Stromal cell of bone marrow (primary cell): ENCODE measurements at regions not wholly inside any gene's neighbourhood (a gene's known extent, or its start where the extent isn't known, plus 50 kb on each side); places are given as distances from the start of the nearest gene placed in this dataset.
"Not testable (repeated sequence)": the region's sequence is repeated elsewhere in the genome, so short reads cannot be mapped to it uniquely, and the experiment has no call there.

ENCODE experiments used
- DNase-seq: peaks from one replicate; pipeline ENCODE4 v3.0.0-alpha.2; 2012; ENCODE audit warnings: low read depth

DNA sequence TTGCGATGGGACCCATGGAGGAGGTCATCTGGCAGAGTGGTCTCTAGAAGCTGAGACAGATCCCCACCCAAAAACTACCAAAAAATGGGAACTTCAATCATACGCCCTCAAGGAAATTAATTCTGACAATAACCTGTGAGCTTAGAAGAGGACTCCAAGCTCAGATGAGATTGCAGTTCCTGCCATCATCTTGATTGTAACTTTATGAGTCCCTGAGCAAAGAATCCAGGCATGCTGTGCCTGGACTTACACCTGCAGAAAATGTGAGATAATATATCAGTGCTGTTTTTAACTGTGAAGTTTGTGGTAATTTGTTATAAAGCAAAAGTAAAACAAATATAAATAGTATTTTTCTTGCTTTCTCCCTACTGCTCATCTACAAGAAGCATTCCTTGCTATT is 299.6 kb upstream of the MBL2 start:
- no peak for DNase-seq

DNA sequence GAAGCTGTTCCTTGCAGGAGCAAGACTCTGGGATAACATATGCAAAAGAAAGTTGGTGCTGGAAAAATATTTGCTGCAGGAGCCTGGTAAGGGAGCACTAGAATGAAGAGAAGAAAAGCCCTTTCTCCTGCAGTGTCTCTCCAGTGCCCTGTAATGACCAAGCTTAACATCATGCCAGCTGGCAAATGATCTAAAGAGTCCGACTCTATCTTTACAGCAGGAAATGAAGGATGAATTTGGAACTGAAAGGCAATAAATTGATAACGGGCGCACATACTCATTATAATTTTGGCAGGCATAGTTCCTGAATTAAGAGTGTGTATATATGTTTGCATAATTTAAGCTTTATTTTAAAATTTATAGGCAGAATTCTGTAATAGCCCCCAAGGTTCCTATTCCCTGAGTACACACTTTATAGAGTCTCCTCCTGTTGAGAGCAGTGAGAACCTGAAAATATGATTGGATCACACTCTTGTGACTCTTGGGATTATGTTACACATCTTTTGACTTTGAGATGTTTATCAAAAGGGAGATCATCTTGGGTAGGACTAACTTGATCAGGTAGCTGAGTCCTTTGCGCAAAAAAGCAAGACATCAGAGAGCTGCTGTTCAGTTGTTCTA is 299.0 kb upstream of the MBL2 start:
- no peak for DNase-seq

DNA sequence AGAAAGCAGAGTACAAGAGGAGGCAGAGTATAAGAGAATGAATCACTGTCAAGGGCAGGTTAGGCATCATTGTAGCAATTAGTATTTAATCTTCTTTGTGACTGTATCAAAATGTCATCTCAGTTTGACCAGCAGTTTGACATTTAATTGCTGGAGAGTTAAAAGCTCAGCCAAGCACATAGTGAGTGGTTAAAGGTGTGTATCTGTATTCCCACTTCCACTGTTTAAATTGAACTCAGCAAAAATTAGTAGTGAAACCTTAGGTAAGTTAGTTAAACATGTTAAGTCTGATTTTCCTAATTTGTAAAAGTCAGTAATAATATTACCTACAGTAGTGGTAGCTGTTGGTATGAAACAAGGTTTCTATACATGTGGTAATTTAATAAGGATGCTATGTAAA is 296.4 kb upstream of the MBL2 start:
- DNase-seq, result no peak

DNA sequence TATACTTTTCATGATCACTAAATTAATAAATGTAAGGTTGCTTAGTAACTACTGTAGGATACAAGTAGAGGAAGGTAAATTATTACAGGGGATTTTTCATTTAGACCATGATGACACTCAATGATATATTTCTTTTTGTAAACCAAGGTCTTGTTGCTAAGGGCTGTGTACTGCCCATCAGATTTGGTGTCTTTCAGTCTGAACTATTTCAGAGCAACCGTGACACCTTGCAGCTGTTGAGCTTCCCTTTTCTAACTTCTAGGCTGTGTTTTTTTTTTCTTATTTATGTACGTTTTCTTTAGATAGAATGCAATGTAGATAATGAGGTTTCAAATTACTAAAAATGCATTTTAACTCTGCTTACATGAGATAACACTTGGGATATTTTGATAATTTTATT is 292.0 kb upstream of the MBL2 start:
- no peak for DNase-seq

DNA sequence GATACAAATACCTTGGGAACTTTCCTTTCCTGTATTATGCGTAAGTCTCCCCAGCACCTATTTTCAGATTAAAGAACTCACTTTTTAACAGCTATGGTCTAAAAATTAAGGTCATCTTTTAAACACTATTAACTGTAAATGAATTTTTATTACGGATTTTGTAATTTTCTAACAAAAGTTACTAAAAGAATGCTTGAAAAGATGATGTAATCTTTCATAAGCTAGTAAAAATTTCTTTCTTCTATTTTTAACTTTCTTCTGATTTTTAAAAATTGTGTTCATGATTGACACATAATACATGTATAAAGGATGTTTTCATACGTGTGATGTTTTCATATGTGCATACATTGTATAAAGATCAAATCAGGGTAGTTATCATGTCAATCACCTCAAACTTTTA is 291.2 kb upstream of the MBL2 start:
- DNase-seq, result no peak

DNA sequence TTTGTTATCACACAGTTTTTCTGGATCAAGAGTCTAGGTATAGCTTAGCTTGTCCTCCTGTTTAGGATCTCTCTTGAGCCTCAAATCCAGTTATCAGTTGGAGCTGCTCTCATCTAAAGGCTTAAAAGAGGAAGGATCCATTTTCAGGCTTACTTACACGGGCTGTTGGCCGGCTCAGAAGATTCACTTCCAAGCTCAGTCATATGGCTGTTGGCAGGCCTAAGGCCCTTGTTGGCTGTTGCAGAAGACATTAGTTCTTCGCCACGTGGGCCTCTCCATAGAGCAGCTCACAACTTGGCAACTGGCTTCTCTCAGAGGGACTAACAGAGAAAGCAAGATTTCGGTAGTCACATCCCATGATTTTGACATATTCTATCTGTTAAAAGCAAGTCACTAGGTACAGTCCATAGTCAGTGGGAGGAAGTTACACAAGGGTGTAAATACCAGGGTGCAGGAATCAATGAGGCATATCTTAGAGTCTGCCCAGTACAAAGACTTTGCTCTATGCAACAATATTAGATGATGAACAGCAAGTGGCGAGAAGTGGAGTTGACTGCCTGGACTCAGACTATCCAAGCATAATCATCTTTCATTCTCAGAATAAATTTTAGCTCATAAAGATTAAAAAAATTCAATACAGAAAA is 280.1 kb upstream of the MBL2 start:
- DNase-seq, result no peak

DNA sequence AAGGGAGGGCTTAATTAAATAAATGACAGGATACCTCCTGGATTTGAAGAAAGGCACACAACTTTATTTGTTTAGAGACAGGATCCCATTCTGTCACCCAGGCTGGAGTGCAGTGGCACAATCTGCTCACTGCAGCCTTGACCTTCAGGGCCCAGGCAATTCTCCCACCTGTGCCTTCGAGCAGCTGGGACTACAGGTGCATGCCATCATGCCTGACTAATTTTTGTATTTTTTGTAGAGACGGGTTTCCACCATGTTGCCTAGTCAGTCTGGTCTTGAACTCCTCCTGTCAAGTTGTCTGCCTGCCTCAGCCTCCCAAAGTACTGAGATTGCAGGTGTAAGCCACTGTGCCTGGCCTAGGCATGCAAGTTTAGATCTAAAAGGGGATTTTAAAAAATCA is 272.7 kb upstream of the MBL2 start:
- no peak for DNase-seq

GRCh38 chr10:53035823-53036222 is 263.2 kb upstream of the MBL2 start:
- not testable (repeated sequence) for DNase-seq

DNA sequence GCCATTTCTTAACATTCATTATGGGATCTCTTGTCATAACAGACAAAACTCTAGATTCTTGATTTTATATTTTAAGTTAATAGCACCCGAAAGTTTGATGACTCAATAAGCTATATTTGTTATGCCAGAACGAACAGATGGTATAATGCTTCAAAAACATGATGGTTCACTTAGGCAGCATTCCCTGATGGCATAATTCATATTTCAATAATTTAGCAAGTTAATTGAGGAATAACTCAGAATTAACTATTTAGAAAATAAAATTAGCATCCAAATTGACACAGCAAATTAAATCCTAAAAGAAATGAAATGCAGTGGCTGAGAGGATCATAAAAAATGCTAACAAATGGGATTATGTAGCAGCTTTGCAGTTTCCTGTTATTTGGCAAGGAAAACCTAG is 260.8 kb upstream of the MBL2 start:
- no peak for DNase-seq

- DNase-seq, result peak; percentile 3
Measured at GRCh38 chr10:53029872-53030849, 257.6 kb upstream of the MBL2 start.

- DNase-seq, result no peak
Measured at GRCh38 chr10:53029449-53029848, 256.9 kb upstream of the MBL2 start.

DNA sequence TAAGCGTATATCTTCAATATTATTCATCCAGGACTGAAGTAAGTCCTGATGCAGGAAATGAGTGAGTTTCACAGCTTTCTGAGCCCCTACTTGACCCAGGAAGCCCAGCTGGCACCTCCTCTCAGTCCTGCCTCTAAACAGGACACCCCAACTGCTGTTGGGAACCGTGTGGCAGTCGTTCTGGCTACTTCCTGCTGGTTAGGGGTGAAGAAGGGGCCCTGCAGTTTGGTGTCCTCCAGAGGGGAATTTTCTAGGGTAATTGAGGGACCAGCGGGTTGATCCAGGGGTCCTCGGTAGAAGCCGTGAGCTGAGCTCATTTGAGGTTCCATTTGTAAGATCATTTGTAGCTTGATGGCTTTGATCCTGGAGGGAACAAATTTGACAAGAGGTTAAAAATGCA is 253.2 kb upstream of the MBL2 start:
- DNase-seq, result not testable (repeated sequence)

GRCh38 chr10:53025172-53025711 is 252.7 kb upstream of the MBL2 start:
- no peak for DNase-seq

DNA sequence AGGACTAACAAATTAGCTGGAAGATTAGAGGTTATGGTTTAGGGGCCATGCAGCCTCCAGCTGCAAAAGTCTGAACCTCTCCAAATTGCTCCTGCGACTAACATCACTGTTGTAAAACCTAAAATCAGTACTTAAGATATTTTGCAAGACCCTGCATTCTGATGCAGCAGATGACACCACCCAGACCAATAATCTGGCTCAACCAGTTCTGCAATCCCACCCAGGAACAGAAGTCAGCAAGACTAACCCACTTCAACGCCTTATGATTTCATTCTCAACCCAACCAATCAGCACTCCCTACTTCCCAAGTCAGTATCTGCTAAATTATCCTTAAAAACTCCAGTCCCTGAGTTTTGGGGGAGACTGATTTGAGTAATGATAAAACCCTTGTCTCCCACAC is 250.8 kb upstream of the MBL2 start:
- DNase-seq, result no peak

DNA sequence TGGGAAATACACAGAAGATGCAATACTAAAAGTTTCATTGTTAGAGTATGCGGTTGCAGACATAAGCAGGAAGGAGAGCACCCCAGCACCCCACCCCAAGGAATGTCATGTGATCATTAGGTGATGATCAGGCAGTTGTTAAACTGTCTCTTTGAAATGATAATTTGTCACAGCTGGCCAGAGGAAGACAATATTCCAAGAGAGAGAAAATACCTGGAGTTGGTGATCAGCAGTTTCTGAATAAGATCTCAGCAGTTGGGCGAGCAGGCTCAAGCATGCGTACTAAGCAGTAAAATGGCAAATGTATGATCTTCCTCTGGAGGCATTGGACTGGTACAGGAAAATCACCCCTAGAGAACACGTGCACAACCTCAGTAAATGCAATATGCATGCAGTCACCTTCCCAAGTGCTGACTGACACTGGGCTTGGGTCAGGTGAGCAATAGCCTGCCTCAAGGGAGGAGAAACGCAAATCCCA is 250.1 kb upstream of the MBL2 start:
- no peak for DNase-seq

DNA sequence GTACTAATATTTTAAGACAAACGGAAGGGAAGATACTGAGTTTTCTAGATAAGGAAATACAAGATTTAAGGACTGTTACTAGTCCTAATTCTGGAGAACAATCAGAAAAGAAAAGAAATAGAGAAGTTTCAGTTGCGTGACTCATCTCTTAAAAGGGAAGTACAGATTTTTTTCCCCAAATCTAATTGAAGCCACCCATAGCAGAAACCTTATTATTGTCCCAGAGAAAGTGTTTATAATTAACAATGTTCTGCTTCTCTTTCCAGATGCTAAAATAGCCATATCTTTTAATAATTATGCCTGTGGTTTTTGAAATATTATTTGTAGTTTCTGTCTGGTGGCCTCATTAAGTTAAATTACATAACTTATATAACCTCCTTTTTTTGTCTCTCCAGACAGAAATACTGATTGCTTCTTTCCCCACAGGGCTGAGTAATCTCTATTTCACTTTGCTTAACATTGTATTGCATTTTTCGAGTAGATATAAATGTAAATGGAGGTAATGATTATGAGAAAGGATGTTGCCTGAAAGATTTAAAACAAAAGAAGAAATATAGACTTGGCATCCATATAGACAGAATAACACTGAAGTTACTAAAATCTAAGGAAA is 240.7 kb upstream of the MBL2 start:
- no peak for DNase-seq

- no peak for DNase-seq
Measured at GRCh38 chr10:53009961-53010907, 237.7 kb upstream of the MBL2 start.

DNA sequence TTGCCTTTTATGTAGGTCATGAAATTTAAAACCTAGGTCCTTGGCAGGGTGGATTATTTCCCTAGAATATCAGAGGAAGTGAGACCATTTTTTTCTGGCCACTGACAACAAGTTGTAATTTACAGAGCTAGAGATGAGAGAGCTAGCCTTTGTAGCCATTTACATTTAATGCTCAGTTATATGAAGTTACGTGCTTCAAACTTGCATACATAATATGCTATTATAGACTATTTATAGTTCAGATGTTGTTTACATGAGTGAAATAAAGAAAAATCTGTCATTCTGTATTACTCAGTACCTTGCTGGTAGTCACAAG is 234.9 kb upstream of the MBL2 start:
- no peak for DNase-seq

GRCh38 chr10:53006663-53007526 is 234.3 kb upstream of the MBL2 start:
- no peak for DNase-seq
